Thymus (tissue), 11 donors: ENCODE measurements at regions not wholly inside any gene's neighbourhood (a gene's known extent, or its start where the extent isn't known, plus 50 kb on each side); places are given as distances from the start of the nearest gene placed in this dataset.

Experiments used
- DNase-seq, 9 donors: peaks; one replicate each; pipeline ENCODE4 v3.0.0-alpha.2; 2013; ENCODE audit warnings: low spot score in 9 of 9, low read depth in 6 of 9, missing footprints in 1 of 9
- H3K27ac ChIP-seq, 2 donors: one replicate each; pipeline ENCODE4 v1.5.1; 2013; ENCODE audit warnings: control low read depth in 1 of 2, low read depth in 1 of 2, low read length in 1 of 2, mild to moderate bottlenecking in 1 of 2, moderate library complexity in 1 of 2
- H3K27me3 ChIP-seq, 2 donors: one replicate each; pipeline ENCODE4 v1.5.1; 2013; ENCODE audit warnings: low read length in 1 of 2; ENCODE audit not compliant: control insufficient read depth in 2 of 2, insufficient read depth in 1 of 2
- H3K36me3 ChIP-seq, 2 donors: one replicate each; pipeline ENCODE4 v1.5.1; 2013; ENCODE audit warnings: low read length in 1 of 2, mild to moderate bottlenecking in 1 of 2, moderate library complexity in 1 of 2; ENCODE audit not compliant: control insufficient read depth in 2 of 2, insufficient read depth in 2 of 2
- H3K4me1 ChIP-seq, 2 donors: one replicate each; pipeline ENCODE4 v1.5.1; 2013; ENCODE audit warnings: low read length in 2 of 2; ENCODE audit not compliant: control insufficient read depth in 2 of 2, insufficient read depth in 2 of 2
- H3K4me3 ChIP-seq, 2 donors: one replicate each; pipeline ENCODE4 v1.5.1; 2013; ENCODE audit warnings: low read length in 2 of 2, control low read depth in 1 of 2, mild to moderate bottlenecking in 1 of 2
- H3K9me3 ChIP-seq, 2 donors: one replicate each; pipeline ENCODE4 v1.5.1; 2013; ENCODE audit warnings: low read length in 1 of 2, mild to moderate bottlenecking in 1 of 2; ENCODE audit not compliant: control insufficient read depth in 2 of 2, insufficient read depth in 1 of 2
- WGBS: extraction: QIAGEN DNeasy Blood & Tissue Kit; methylation state at CpG from one replicate; pipeline ENCODE4 v1.1.7; 2013; 5-methylcytosine and 5-hydroxymethylcytosine counted together
- donor health status: healthy.

DNA sequence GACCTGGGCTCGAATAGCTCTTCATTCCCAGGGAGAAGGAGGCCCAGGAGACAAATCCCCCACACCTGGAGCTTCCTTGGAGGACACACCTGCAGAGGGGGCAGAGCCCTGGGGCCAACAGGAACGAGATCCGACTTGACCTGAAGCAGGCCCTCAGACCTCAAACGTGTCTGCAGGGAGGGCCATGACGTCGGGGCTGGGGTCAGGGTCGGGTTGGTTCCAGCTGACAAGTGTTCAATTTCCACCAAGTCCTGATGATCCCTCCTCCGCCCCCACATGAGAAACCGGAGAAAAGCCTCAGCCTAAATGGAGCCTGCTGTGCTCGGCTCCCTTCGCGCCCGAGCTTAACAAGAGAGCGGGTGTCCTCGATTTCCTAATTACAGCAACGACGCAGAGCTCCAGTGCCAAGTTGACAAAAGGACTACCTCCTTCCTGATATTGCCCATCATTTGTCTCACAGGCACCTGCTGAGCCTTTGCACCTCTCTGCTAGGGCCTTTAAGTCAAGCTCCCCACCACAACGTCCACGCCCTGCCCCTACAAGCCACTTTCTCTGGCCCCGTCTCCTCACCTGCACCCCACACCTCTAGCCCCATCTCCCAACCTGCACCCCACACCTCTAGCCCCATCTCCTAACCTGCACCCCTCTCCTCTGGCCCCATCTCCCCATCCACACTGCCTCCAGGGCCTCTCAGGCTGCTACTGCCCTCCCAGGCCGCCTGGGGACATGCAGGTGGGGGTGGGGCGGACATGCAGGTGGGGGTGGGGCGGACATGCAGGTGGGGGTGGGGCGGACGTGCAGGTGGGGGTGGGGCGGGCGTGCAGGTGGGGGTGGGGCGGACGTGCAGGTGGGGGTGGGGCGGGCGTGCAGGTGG is 519.4 kb downstream of the GLRX3 start:
- Histone ChIP-seq H3K9me3 (peaks cover 0 to 4% of the 10 kb centered on the region in 2 donors), H3K36me3 (no peaks in the 10 kb centered on the region), H3K27ac (no peak overlapping the region), H3K4me3 (no peak overlapping the region), H3K27me3 (no peaks in the 10 kb centered on the region), H3K4me1 (no peaks in the 10 kb centered on the region)
- DNase-seq: no peak
- WGBS: 76% methylated on average over 27 of the region's 31 CpGs

DNA sequence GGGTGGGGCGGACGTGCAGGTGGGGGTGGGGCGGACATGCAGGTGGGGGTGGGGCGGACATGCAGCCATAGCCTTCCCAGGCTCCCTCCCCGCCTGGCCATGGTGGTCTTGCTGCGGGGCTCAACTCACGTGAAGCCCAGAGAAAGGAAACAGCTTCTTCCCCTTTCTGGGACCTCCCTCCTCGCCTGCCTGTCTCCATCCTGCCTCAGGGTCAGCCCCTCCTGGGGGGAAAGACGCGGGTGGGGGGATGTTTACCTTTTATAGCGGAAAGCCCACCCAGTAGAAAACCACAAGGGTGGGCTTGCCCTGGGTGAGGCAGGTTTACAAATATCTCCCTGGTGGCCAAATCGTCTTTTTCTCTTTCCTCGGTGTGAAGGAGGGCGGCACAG is 520.0 kb downstream of the GLRX3 start:
- no peak overlapping the region for H3K4me3 ChIP-seq
- no peaks in the 10 kb centered on the region for H3K4me1 ChIP-seq
- WGBS: 11% methylated on average over 14 of the region's 14 CpGs
- H3K27ac ChIP-seq: no peak overlapping the region
- H3K27me3 ChIP-seq: no peaks in the 10 kb centered on the region
- no peaks in the 10 kb centered on the region for H3K36me3 ChIP-seq
- H3K9me3 ChIP-seq: peaks cover 0 to 4% of the 10 kb centered on the region in 2 donors
- DNase-seq: no peak

DNA sequence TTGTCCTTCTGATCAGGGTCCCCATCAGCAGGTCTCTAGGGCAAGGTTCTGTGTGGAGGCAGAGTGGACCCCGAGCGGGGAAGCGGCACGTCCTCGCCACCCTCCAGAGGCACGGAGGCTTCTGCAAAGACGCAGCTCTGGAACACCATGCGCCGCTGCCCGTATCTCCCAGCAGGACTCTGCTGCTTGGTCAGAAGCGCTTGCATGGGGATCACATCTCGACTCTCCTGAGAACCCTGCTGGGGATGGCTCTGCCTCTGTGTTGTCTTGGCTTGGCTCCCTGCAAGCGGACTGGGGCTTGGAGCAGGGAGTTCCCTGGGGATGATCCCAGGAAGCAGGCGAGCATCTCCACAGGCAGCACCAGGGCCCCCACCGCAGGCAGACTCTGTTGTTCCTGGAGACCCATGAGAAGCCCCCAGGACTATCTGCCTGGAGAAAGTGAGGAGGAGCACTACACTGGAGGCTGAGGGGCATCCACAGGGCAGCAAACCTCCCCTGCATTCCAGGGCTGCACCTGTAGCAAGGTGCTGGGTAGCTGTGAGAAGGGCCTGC is 520.5 kb downstream of the GLRX3 start:
- H3K4me3 ChIP-seq: no peak overlapping the region
- H3K4me1 ChIP-seq: no peaks in the 10 kb centered on the region
- DNase-seq: no peak
- peaks cover 0 to 4% of the 10 kb centered on the region in 2 donors for H3K9me3 ChIP-seq
- no peak overlapping the region for H3K27ac ChIP-seq
- H3K36me3 ChIP-seq: no peaks in the 10 kb centered on the region
- WGBS: 66% methylated on average over 15 of the region's 15 CpGs
- no peaks in the 10 kb centered on the region for H3K27me3 ChIP-seq

DNA sequence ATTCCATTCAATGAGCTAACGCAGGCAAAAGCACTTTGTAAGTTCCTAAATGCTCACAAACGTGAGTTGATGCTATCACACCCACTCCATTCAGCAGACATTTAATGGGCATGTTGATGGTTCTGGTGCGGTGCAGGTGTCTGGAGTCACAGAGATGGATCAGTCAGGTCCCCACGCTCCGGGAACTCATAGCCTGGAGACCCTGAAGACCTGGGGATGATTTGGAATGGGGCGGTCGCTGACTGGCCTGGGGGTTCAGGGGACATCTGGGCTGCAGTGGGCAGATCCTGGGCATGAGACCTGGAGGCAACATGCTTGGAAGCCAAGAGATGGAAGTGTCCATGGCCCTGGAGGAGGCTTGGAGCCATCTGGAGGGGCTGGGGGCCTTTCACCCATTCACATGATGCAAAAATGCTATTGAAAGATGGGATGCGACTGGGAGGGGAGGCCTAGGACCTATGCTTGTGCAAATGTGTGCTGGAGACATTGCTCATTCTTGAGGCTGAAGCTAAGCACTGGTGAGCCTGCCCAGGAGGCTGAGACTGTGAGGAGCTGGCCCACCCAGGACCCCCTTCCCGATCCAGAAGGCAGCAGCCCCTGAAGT is 522.6 kb downstream of the GLRX3 start:
- no peak overlapping the region for H3K4me3 ChIP-seq
- no peak for DNase-seq
- H3K36me3 ChIP-seq: no peaks in the 10 kb centered on the region
- no peak overlapping the region for H3K27ac ChIP-seq
- H3K27me3 ChIP-seq: no peaks in the 10 kb centered on the region
- no peaks in the 10 kb centered on the region for H3K9me3 ChIP-seq
- no peaks in the 10 kb centered on the region for H3K4me1 ChIP-seq
- WGBS: 91% methylated on average over 9 of the region's 9 CpGs

DNA sequence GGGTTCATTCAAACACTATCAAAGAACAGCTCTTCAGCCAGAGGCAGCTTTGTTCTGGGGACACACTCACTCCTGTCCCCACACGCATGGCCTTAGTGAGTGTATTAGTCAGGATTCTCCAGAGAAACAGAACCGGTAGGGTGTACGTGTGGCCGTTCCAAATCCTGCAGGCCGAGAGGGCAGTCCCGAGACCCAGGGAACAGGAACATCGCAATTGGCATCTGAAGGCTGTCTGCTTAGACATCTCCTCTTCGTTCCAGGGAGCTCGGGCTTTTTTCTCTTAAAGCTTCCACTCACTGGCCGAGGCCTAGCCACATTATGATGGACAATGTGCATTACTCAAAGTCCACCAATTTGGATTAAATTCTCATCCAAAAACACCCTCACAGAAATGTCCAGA is 523.3 kb downstream of the GLRX3 start:
- Histone ChIP-seq H3K4me1 (no peaks in the 10 kb centered on the region), H3K27me3 (no peaks in the 10 kb centered on the region), H3K36me3 (no peaks in the 10 kb centered on the region), H3K9me3 (no peaks in the 10 kb centered on the region), H3K4me3 (no peak overlapping the region), H3K27ac (no peak overlapping the region)
- 96% methylated on average over 10 of the region's 10 CpGs for WGBS
- no peak for DNase-seq

DNA sequence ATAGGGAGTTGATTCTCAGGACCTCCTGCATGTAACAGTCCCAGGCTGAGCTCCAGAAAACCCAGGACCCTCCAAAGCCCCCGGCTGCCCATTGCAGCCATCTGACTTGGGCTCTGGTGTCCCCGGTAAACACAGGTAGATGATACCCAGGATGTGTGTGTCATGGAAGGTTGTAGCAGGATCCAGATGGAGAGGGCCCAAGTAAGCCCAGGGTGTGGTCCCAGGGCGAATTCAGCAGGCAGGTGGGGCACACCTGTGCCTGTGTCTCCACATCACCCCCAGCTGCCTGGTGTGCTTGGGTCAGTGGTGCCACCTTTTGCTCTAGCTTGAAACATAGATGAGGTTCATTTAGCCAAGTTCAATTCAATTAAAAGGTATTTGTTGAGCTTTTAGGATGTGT is 524.1 kb downstream of the GLRX3 start:
- no peak for DNase-seq
- H3K4me1 ChIP-seq: no peaks in the 10 kb centered on the region
- no peaks in the 10 kb centered on the region for H3K27me3 ChIP-seq
- no peak overlapping the region for H3K27ac ChIP-seq
- WGBS: 78% methylated on average over 3 of the region's 3 CpGs
- no peak overlapping the region for H3K4me3 ChIP-seq
- no peaks in the 10 kb centered on the region for H3K9me3 ChIP-seq
- H3K36me3 ChIP-seq: no peaks in the 10 kb centered on the region

DNA sequence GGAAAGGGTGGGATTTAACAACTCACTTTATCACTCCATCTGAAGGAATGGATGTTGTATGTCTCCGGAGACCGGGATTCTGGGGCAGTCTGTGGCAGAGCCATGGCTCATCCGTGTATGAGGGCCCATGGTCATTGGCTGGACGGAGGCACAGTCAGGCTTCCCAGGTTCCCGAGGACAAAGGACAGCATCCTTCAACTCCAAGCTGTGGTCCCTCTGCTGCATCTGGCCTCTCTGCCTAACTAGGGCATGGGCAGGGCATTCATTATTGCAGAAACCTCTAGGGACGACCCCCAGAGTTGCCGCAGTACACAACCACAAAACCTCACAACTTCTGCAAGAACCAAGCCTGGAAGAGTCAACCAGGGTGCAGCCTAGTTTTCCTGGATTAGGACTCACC is 525.2 kb downstream of the GLRX3 start:
- Histone ChIP-seq H3K9me3 (peaks cover 0 to 1% of the 10 kb centered on the region in 2 donors), H3K27ac (no peak overlapping the region), H3K27me3 (no peaks in the 10 kb centered on the region), H3K4me1 (no peaks in the 10 kb centered on the region), H3K36me3 (no peaks in the 10 kb centered on the region), H3K4me3 (no peak overlapping the region)
- WGBS: 91% methylated on average over 7 of the region's 7 CpGs
- no peak for DNase-seq

DNA sequence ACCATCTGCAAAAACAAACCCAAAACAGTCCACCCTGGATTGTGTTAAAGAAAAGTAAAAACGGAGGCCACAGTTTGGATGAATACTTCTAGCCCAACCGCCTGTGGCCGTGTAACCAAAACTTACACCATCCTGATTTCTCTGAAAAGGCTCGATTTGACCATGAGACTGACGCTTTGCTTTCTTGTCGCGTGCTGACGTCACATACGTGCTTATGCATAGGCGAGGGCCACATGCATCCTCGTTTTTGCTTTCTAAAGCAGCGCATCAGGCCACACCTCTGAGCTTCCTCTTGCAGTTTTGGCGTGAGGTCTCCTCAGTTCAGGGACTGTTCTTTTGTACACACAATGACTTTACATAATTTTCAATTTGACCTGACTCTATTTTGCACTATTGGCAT is 526.6 kb downstream of the GLRX3 start:
- Histone ChIP-seq H3K36me3 (no peaks in the 10 kb centered on the region), H3K4me1 (no peaks in the 10 kb centered on the region), H3K4me3 (no peak overlapping the region), H3K9me3 (peaks cover 0 to 1% of the 10 kb centered on the region in 2 donors), H3K27ac (no peak overlapping the region), H3K27me3 (no peaks in the 10 kb centered on the region)
- WGBS: 89% methylated on average over 13 of the region's 13 CpGs
- DNase-seq: no peak

DNA sequence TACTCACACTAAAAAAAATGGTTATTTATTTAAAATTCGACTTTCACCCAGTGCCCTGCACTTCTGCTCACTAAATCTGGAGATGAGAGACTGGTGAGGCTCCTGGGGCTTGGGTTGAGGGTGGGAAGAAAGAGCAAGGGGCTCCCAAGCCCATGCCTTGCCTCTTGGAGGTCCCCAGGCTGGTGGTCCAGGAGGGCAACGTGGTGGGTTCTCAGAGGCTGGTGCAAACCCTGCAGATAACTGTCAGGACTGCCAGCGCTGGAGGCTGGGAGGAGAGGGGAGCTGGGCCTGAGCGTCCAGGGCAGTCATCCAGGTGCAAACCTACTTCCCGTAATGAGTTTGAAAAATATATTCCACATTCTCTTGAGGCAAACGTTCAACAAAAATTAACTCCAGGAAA is 528.3 kb downstream of the GLRX3 start:
- no peaks in the 10 kb centered on the region for H3K4me1 ChIP-seq
- H3K36me3 ChIP-seq: no peaks in the 10 kb centered on the region
- H3K27ac ChIP-seq: no peak overlapping the region
- 85% methylated on average over 6 of the region's 6 CpGs for WGBS
- DNase-seq: no peak
- H3K9me3 ChIP-seq: peaks cover 0 to 1% of the 10 kb centered on the region in 2 donors
- no peak overlapping the region for H3K4me3 ChIP-seq
- H3K27me3 ChIP-seq: no peaks in the 10 kb centered on the region
